A673 (cell line): ENCODE measurements at regions not wholly inside any gene's neighbourhood (a gene's known extent, or its start where the extent isn't known, plus 50 kb on each side); places are given as distances from the start of the nearest gene placed in this dataset.

ENCODE experiments used
- BruUV-seq: library from RNA; stranded (reverse); fragments of 400-500 nt; replicated peaks from 2 replicates; lab custom pipeline; 2021; lab: Mats Ljungman, UMichigan
- CTCF ChIA-PET: fragments of 300-600 bp; sonication (Branson Sonifier 250); formaldehyde crosslinking; loops from one replicate; lab custom pipeline; 2022; ENCODE audit warnings: antibody characterized with exemption; lab: Charles Lee
- POLR2A ChIA-PET: fragments of 300-600 bp; sonication (Branson Sonifier 250); formaldehyde crosslinking; loops from one replicate; lab custom pipeline; 2022; ENCODE audit warnings: antibody characterized with exemption; ENCODE audit not compliant: low non-redundant PET; lab: Charles Lee
- DNase-seq: peaks from one replicate; pipeline ENCODE4 v3.0.0-alpha.2; 2015; ENCODE audit warnings: low spot score
- H3K27ac ChIP-seq: fragments of 200-600 bp; sonication (generic); 2 replicates; pipeline ENCODE4 v1.5.1; 2016; ENCODE audit warnings: mixed run types, low read depth, mild to moderate bottlenecking, mixed read lengths, antibody characterized with exemption, low read length; ENCODE audit not compliant: poor library complexity, severe bottlenecking
- H3K27me3 ChIP-seq: fragments of 200-600 bp; sonication (generic); replicated peaks from 2 replicates; pipeline ENCODE4 v1.6.1; 2017; ENCODE audit warnings: mixed run types, low read depth, mild to moderate bottlenecking, mixed read lengths, antibody characterized with exemption, low read length; ENCODE audit not compliant: insufficient read depth, poor library complexity
- H3K36me3 ChIP-seq: fragments of 200-600 bp; sonication (generic); 2 replicates; pipeline ENCODE4 v1.6.1; 2016; ENCODE audit warnings: mixed run types, mild to moderate bottlenecking, mixed read lengths, antibody characterized with exemption, low read length; ENCODE audit not compliant: insufficient read depth, poor library complexity, severe bottlenecking
- H3K4me1 ChIP-seq: fragments of 200-600 bp; sonication (generic); 2 replicates; pipeline ENCODE4 v1.6.1; 2017; ENCODE audit warnings: mixed run types, mild to moderate bottlenecking, mixed read lengths, antibody characterized with exemption, low read length; ENCODE audit not compliant: insufficient read depth, poor library complexity, severe bottlenecking
- H3K4me3 ChIP-seq: fragments of 200-600 bp; sonication (generic); 2 replicates; pipeline ENCODE4 v1.5.1; 2016; ENCODE audit warnings: low read depth, mixed run types, mild to moderate bottlenecking, mixed read lengths, low read length; ENCODE audit not compliant: poor library complexity, severe bottlenecking
- H3K9me3 ChIP-seq: fragments of 200-600 bp; sonication (generic); 2 replicates; pipeline ENCODE4 v1.6.1; 2016; ENCODE audit warnings: mixed run types, low read depth, mild to moderate bottlenecking, mixed read lengths, antibody characterized with exemption, low read length; ENCODE audit not compliant: poor library complexity, severe bottlenecking
- EZH2 ChIP-seq: fragments of 200-600 bp; sonication (generic); IDR thresholded peaks from 2 replicates; pipeline ENCODE4 v1.6.1; 2017; ENCODE audit warnings: borderline replicate concordance, low read depth, mild to moderate bottlenecking, mixed read lengths, antibody characterized with exemption, low read length; ENCODE audit not compliant: poor library complexity, severe bottlenecking
- intact Hi-C: fragments of 100-400 bp; cut with micrococcal nuclease; formaldehyde crosslinking; loops from one replicate; pipeline ENCODE4 v1.10.0; 2022; ENCODE audit not compliant: unreplicated experiment
- TF ChIP-seq, protein P1 (sequence below): fragments of 300-800, 200-600 bp; sonication (generic); conservative IDR thresholded peaks from 2 replicates; pipeline ENCODE4 v1.5.1; 2017; ENCODE audit warnings: low read depth, mild to moderate bottlenecking, antibody characterized with exemption, low read length, moderate library complexity, mixed read lengths

DNA sequence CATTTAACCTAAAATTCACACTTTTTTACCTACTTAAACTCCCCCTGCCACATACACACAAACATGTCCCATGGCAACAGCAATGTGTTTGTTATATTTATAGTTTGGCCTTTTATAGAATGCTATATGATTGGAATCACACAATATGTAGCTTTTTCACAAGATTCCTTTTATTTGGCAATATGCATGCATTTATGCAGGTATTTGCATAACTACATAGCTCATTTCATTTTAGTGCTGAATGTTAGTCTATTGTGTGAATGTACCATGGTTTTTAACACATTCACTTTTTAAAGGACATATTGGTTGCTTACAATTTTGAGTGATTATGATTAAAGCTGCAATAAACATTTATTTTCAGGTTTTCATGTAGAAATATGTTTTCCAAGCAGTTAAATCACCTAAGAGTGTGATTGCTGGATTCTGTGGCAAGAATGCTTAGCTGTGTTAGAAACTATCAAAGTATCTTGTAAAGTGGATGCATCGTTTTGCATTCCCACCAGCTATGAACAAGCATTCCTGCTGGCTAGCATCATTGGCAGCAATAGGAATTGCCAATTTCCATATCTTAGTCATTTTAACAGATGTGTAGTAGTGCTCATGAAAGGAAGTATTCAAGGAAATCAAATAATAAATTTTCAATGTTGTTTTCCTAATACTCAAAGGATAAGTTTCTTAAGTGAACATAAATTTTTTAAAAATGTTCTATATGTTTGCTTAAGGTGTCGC, 557.0 kb downstream of the SLITRK1 start:
- H3K4me3 ChIP-seq = no peak overlapping the region
- ChIA-PET POLR2A (interaction anchor here (0.6 kb wide), 1 partner anchor 1043 kb away, joined by 3 read pairs; no protein-coding TSS in a partner anchor), CTCF (no interaction called here)
- no TSS peak for BruUV-seq
- DNase-seq = peak; percentile 3
- no peak overlapping the region for H3K27ac ChIP-seq
- H3K36me3 ChIP-seq = no peaks in the 10 kb centered on the region
- H3K9me3 ChIP-seq = no peaks in the 10 kb centered on the region
- intact Hi-C loops = no loop called here
- no peaks in the 10 kb centered on the region for H3K27me3 ChIP-seq
- H3K4me1 ChIP-seq = no peaks in the 10 kb centered on the region
- TF ChIP-seq, protein P1, sequence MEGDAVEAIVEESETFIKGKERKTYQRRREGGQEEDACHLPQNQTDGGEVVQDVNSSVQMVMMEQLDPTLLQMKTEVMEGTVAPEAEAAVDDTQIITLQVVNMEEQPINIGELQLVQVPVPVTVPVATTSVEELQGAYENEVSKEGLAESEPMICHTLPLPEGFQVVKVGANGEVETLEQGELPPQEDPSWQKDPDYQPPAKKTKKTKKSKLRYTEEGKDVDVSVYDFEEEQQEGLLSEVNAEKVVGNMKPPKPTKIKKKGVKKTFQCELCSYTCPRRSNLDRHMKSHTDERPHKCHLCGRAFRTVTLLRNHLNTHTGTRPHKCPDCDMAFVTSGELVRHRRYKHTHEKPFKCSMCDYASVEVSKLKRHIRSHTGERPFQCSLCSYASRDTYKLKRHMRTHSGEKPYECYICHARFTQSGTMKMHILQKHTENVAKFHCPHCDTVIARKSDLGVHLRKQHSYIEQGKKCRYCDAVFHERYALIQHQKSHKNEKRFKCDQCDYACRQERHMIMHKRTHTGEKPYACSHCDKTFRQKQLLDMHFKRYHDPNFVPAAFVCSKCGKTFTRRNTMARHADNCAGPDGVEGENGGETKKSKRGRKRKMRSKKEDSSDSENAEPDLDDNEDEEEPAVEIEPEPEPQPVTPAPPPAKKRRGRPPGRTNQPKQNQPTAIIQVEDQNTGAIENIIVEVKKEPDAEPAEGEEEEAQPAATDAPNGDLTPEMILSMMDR = no peak
- TF ChIP-seq EZH2 = no peak

DNA sequence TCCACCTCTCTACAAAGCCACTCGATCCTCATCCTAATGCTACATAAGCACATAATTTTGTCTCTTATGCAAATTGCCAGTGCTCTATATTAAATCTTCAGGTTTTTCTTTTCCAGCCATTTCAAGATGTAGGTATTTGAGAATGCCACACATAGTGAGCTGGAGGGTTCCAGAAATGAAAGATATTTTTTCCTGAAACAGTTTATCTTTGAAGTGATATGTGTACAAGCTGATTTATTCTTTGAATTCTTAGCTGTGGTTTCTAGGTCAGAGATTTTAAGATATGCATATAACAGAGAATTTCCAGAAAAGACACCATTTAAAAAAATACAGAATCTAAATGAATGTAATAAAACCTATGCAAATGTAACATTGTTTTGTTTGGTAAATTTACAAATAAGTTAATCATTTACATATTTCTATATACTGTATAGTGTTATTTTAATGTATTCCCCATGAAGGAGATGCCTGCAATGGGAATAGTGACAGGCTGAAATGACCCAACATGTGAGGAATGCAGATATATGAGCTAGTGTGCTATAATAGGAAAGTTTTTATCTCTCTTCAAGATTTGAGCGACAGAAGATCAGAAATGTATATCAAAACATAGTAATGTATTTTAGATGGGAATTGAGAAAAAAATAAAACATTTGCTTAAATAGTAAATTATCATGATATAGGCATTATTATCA, 570.2 kb downstream of the SLITRK1 start:
- DNase-seq = no peak
- Histone ChIP-seq H3K27ac (no peak overlapping the region), H3K4me3 (no peak overlapping the region), H3K36me3 (no peaks in the 10 kb centered on the region), H3K9me3 (no peaks in the 10 kb centered on the region), H3K27me3 (no peaks in the 10 kb centered on the region), H3K4me1 (no peaks in the 10 kb centered on the region)
- TF ChIP-seq EZH2 = no peak
- TF ChIP-seq, protein P1 = no peak
- intact Hi-C loops = no loop called here
- no TSS peak for BruUV-seq
- ChIA-PET CTCF (no interaction called here), POLR2A (interaction anchor here (0.6 kb wide), 1 partner anchor 12 kb away, joined by 5 read pairs; no protein-coding TSS in a partner anchor)

DNA sequence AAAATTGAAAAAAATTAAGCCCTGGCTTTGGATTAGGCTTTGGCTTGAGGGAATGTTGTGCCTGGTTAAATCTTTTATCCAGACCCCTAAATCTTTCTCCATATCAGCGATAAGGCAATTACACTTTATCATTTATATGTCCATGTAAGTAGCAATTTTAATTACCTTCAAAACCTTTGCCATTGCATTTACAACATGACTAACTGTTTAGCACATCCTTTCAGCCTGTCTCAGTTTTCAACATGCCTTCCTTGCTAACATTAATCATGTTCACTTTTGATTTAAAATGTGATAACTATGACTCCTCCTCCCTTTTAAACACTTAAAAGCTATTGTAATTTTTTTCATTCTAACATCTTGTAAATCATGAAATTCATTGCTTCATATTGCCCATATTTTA, 583.7 kb downstream of the SLITRK1 start:
- ChIA-PET CTCF (no interaction called here), POLR2A (no interaction called here)
- no peaks in the 10 kb centered on the region for H3K36me3 ChIP-seq
- H3K4me3 ChIP-seq = no peak overlapping the region
- no peak for DNase-seq
- no peaks in the 10 kb centered on the region for H3K9me3 ChIP-seq
- no peaks in the 10 kb centered on the region for H3K4me1 ChIP-seq
- no peaks in the 10 kb centered on the region for H3K27me3 ChIP-seq
- no peak overlapping the region for H3K27ac ChIP-seq
- BruUV-seq = no TSS peak
- no peak for TF ChIP-seq EZH2
- TF ChIP-seq, protein P1 = no peak
- intact Hi-C loops = loop anchor here (10.0 kb wide), 1 partner anchor 1226 kb away; no protein-coding TSS in a partner anchor
